ENCODE measurements at regions not wholly inside any gene's neighbourhood (a gene's known extent, or its start where the extent isn't known, plus 50 kb on each side); places are given as distances from the start of the nearest gene placed in this dataset.

GRCh38 chr9:108434036-108434435 lies 421.8 kb downstream of the ACTL7B start:
- TF ChIP-seq POLR2A (IDR thresholded peaks at IDR 0.05; ENCODE audit: borderline replicate concordance, extremely low read depth, insufficient read depth, insufficient read length) (no peak), CTCF (IDR thresholded peaks at IDR 0.05 in 2 of 3, conservative IDR thresholded peaks at IDR 0.05 in 1 of 3; ENCODE audit: borderline replicate concordance in 1 of 3, insufficient read depth in 1 of 3, low read depth in 2 of 3, low read length in 2 of 3) (peak in 1 of 3 experiments; percentile 8; a peak in 2 of 6 replicates), MAX (IDR thresholded peaks at IDR 0.05) (no peak), SIN3A (IDR thresholded peaks at IDR 0.05; ENCODE audit: low read depth) (no peak), POLR2AphosphoS5 (IDR thresholded peaks at IDR 0.05; ENCODE audit: low read depth, low read length) (no peak), EZH2phosphoT487 (IDR thresholded peaks at IDR 0.05; ENCODE audit: borderline replicate concordance) (no peak), JUND (IDR thresholded peaks at IDR 0.05) (no peak), ZBTB33 (IDR thresholded peaks at IDR 0.05; ENCODE audit: extremely low read depth, insufficient replicate concordance, low read length) (no peak), ATF3 (IDR thresholded peaks at IDR 0.05) (no peak)

All from HCT116 (cell line).